HG03175 (cell line): ENCODE measurements at regions not wholly inside any gene's neighbourhood (a gene's known extent, or its start where the extent isn't known, plus 50 kb on each side); places are given as distances from the start of the nearest gene placed in this dataset.

Experiments used
- ATAC-seq: cut with Tn5 transposase; IDR thresholded peaks from one replicate; pipeline ENCODE4 v1.9.1; 2021; ENCODE audit warnings: mild to moderate bottlenecking, moderate library complexity; ENCODE audit not compliant: unreplicated experiment

GRCh38 chr2:128523457-128523856, 204.8 kb upstream of the HS6ST1 start:
- ATAC-seq = no peak

DNA sequence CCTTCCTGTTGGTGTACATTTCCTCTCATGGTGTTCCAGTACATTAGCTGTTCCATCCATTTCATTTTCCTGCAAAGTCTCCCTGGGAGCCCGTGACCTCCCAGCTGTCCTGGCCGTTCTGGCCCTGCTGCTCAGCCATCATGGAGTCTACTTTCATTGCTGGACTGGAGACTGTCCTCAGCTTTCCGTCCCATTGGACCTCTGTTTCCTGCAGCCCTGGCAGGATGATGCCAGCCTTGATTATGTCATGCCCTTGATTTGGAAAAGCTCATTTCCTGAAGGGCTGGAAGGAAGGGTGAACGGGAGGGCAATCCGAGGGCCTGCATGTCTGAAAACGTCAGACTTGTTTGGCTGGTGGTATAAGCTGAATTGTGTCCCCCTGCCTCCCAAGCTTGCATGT, 205.5 kb upstream of the HS6ST1 start:
- no peak for ATAC-seq

DNA sequence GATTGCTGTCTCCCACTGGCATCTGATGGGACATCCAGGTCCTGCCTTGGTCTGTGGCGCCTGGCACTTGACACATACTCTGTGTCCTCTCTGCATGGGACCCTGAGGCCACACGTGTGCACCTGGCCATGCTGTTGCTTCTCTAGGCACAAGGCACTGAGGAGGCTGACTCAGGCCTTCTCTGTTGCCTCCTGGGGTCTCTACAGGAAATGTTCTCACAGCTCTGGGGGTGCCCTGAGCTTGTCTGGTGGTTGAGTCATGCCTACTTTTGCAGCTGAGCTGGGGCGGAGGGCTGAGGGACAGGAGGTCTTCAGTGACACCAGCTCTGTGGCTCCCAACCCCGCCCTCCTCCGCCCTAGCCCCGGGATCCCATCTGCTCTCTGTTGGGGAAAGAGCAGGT, 207.0 kb upstream of the HS6ST1 start:
- no peak for ATAC-seq

DNA sequence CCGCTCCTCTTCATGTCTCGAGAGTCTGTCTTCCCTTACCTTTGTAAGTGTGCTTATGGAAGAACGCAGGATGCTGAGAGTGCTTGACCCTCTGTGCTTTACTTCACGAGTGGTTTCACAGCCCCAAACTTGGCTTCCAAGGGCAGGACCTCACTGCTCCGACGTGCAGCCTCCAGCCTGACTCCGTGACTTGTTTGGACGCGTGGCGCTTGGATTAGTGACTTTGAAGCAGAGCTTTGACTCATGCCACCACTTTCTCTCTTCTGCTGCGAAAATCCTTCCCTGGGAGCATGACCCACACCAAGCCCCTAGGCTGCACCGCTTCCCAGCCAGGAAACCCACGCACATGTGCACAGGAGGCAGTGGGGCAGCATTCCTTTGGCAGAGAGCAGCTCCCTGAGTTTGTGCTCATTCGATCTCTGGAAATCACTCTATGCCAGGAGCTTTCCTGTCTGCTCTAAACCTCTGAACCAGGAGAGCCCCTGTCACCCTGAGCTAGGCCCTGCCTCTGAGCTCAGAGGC, 207.8 kb upstream of the HS6ST1 start:
- no peak for ATAC-seq

DNA sequence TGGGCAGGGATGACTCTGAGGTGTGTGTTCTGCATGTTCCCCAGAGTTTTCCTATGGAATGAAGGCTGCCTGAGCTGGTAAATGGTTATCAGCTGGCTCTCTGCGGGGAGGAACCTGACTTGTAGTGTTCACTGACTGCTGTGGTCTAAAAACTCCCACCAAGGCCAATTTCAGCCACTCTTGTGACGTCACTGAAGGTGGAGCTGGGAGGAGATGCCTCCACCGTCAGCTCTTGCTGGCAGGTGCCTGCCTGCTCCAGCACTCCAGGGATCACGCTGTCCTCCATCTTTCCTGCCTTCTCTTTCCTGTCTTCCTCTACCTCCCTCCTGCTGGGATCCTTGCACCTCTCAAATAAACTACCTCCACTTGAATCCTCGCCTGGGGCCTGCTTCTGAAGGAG, 209.5 kb upstream of the HS6ST1 start:
- ATAC-seq = no peak

- no peak for ATAC-seq
These were observed 211.4 kb upstream of the HS6ST1 start for GRCh38 chr2:128530025-128530573.

GRCh38 chr2:128531856-128532255, 213.2 kb upstream of the HS6ST1 start:
- ATAC-seq = no peak

- no peak for ATAC-seq
These were observed 214.4 kb upstream of the HS6ST1 start for GRCh38 chr2:128533101-128533500.

- no peak for ATAC-seq
These were observed 216.2 kb upstream of the HS6ST1 start for GRCh38 chr2:128534688-128535392.

DNA sequence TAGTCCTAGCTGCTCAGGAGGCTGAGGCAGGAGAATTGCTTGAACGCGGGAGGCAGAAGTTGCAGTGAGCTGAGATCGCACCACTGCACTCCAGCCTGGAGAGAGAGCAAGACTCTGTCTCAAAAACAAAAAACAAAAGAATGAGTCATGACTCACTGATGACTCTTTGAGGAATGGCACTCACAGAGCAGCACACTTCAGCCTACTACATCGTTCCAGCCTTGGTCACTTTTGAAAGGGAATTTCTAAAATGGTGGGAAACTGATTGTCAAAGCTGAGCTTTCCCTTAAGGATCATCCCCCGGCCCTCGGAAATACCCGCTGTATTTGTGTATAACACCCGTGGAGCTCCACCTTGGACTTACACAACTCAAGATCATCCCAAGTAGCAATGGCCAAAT, 217.3 kb upstream of the HS6ST1 start:
- no peak for ATAC-seq

DNA sequence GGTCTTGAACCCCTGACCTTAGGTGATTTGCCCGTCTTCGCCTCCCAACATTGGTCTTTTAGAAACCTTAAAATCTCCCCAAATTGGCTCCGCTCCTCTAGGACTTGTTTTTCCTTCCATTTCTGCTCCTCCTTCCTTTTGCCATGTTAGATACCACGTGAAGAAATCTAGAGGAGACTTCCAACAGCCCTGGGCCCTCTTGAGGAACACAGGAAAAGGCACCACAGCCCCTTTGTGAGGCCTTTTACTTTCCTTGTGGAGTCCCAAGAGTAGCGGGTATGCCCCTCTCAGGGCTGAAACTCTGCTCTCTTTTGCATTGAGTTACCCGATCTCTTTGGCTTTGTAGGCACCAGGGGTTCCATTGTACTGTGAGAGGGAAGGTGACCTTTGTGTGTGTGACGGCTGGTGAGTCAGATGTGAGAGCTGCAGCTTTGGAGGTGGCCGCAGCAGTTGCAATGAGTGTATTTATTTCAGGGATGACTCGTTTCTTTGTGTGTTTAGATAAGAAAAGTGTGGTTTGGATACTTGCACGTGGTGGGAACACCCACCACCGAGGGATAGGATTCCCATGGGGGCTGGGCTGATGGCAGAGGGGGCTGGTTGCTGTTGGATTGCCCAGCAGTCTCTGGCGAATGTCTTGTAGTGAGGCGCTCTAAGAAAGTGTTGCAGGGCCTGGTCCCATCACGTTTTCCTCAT, 218.4 kb upstream of the HS6ST1 start:
- ATAC-seq = no peak

DNA sequence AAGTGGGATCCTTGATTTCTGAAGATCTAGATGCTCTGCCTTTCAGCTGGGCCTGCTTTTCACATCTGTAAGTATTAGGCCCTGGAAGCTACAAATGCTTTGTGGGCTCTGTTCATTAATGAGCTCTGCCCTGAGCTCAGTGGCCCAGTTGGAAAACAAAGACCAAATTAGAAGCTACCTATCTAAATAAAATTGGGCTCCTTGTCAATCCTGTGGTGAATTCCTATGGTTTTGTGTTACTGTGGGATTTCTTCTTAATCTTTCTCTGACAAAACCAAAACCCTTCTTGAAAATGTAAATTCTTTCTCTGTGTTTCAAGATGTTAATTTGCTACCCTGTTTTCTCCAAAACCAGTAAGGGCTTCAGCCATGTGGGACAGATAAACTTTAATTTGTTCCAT, 219.0 kb upstream of the HS6ST1 start:
- ATAC-seq = no peak

DNA sequence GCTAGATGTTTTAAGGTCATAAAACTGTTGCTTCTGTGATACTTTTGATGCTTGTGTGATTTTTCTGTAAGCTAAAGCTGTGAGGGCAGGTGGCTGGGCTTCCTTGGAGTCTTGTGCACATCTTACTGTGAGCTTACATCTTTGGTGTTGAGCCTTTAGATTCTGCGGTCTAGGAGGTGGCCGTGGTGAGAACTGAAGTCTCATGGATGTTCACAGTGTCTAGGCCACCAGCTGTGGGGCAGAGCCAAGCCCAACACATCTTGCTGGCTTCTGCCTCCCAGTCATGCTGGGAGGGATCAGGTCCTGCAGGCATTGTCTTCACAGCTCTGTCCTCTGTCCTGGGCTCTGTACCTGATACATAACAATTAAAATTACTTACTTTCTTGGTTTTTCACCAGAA, 219.7 kb upstream of the HS6ST1 start:
- no peak for ATAC-seq

GRCh38 chr2:128540670-128541069, 222.0 kb upstream of the HS6ST1 start:
- ATAC-seq = no peak

DNA sequence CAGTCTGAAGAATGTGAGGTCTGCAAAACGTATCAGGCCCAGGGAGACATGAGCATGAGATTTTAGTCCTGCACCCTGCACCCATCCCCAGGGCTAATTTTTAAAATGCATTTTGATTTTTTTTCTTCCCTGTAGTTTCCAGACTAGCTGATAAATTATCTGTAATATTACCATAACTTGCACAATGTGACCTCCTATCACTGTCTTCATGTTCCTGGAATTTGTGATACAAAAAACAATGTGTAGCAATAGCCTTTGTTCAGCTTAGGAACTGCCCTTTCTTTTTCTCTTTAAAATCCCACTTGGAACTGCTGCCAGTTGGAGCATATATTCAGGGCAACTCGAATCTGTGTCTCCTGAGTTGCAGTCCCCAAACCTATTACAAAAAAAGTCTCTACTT, 222.8 kb upstream of the HS6ST1 start:
- no peak for ATAC-seq

DNA sequence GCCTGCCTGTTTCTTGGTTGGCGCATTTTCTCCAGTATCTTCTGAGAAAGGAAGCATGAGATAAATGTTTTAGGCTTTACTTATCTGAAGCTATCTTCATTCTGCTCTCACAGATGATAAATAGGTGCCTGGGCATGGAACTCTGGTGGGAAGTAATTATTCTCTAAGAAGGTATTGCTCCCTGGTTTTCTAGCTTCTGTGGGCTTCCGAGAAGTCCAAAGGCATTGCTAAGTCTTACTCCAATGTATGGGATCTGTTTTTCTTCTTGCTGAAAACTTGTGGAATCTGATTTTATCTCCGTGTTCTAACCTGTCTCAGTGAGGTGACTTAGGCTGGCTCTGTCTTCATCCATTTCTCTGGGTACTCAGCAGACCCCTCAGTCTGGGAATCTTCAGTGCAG, 224.4 kb upstream of the HS6ST1 start:
- no peak for ATAC-seq

DNA sequence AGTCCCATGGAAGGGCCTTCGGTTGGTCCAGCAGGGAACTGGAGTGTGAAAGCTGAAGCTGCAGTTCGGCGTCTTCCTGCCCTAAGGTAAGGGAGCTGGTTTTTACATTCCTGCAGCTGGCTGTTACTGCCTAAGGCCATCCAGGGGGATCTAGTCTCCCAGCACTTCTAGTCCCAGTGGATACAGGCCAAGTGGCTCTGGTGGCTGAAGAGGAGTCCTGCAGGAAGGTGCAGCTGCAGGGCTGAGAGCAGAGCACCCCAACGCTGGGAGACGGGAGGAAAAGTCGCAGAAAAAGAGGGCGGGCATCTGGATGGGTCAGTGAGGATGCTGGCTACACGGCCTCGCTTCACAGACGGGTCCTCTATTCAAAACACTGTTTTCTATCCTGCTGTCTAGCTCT, 225.0 kb upstream of the HS6ST1 start:
- no peak for ATAC-seq

GRCh38 chr2:128544321-128545037, 225.8 kb upstream of the HS6ST1 start:
- ATAC-seq = no peak

GRCh38 chr2:128545085-128545484, 226.4 kb upstream of the HS6ST1 start:
- ATAC-seq = no peak

GRCh38 chr2:128545829-128546228, 227.2 kb upstream of the HS6ST1 start:
- no peak for ATAC-seq

DNA sequence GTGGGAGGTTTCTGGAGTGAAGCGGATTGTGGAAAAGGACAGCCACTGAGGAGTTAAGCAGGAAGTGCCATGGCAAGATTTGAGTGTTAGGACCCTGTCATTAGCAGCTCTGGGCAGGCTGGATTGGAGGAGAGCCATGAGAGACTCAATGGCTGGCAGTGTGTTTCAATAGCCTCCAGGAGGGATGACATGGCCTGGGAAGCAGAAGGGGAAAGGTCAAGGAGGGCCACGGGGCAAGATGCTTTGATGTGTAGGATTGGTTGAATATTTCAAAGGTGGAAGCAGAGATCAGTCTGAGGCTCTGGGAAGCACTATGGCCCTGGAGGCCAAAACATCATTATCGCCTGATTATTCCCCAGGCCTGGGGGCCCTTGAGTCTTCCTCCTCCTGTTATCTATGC, 229.0 kb upstream of the HS6ST1 start:
- ATAC-seq = no peak

- no peak for ATAC-seq
These were observed 229.8 kb upstream of the HS6ST1 start for GRCh38 chr2:128548461-128548891.
